Panc1 (cell line): ENCODE measurements at regions not wholly inside any gene's neighbourhood (a gene's known extent, or its start where the extent isn't known, plus 50 kb on each side); places are given as distances from the start of the nearest gene placed in this dataset.

Experiments
- ATAC-seq: fragments of 200-7000 bp; cut with Tn5 transposase; 2 replicates; pipeline ENCODE4 v1.9.1; 2020; ENCODE audit warnings: mild to moderate bottlenecking, moderate library complexity
- BruUV-seq: library from RNA; stranded (reverse); fragments of 400-500 nt; replicated peaks from 2 replicates; lab custom pipeline; 2021; lab: Mats Ljungman, UMichigan
- CTCF ChIA-PET: fragments of 300-600 bp; sonication (Branson Sonifier 250); formaldehyde crosslinking; loops from one replicate; lab custom pipeline; 2022; ENCODE audit warnings: antibody characterized with exemption; lab: Charles Lee
- POLR2A ChIA-PET: fragments of 300-600 bp; sonication (Branson Sonifier 250); formaldehyde crosslinking; loops from one replicate; lab custom pipeline; 2022; ENCODE audit warnings: antibody characterized with exemption; lab: Charles Lee
- DNase-seq: peaks from one replicate; pipeline ENCODE4 v3.0.0-alpha.2; 2010; ENCODE audit warnings: low read depth, low spot score
- H3K27ac ChIP-seq: 2 replicates; pipeline ENCODE4 v1.5.1; 2011; ENCODE audit warnings: mild to moderate bottlenecking, low read length, inconsistent platforms
- H3K27me3 ChIP-seq: fragments of 200-500 bp; sonication (Bioruptor generic); 2 replicates; pipeline ENCODE4 v1.6.0; 2014; ENCODE audit warnings: low read length, inconsistent platforms; ENCODE audit not compliant: control insufficient read depth, insufficient read depth
- H3K36me3 ChIP-seq: fragments of 200-500 bp; sonication (Bioruptor generic); 2 replicates; pipeline ENCODE4 v1.5.1; 2014; ENCODE audit warnings: inconsistent platforms, mild to moderate bottlenecking, low read length, moderate library complexity; ENCODE audit not compliant: control insufficient read depth, insufficient read depth
- H3K4me1 ChIP-seq: 2 replicates; pipeline ENCODE4 v1.5.1; 2011; ENCODE audit warnings: inconsistent platforms, mild to moderate bottlenecking, low read length, moderate library complexity; ENCODE audit not compliant: control insufficient read depth, insufficient read depth
- H3K4me3 ChIP-seq, 2 experiments: 2 replicates each; pipeline ENCODE4 v1.5.1; 2011 to 2012; ENCODE audit warnings: low read depth in 2 of 2, low read length in 2 of 2, mild to moderate bottlenecking in 2 of 2, inconsistent platforms in 1 of 2, moderate library complexity in 1 of 2
- H3K9me3 ChIP-seq: fragments of 200-500 bp; sonication (Bioruptor generic); 2 replicates; pipeline ENCODE4 v1.5.1; 2014; ENCODE audit warnings: low read depth, mild to moderate bottlenecking, inconsistent platforms, low read length, moderate library complexity; ENCODE audit not compliant: control insufficient read depth, insufficient read depth
- CTCF ChIP-seq: fragments of 450-650 bp; IDR thresholded peaks from 2 replicates; pipeline ENCODE4 v1.5.1; 2017; ENCODE audit warnings: mild to moderate bottlenecking
- POLR2AphosphoS5 ChIP-seq: IDR thresholded peaks from 2 replicates; pipeline ENCODE4 v1.6.1; 2012; ENCODE audit warnings: mild to moderate bottlenecking, low read depth, low read length, moderate library complexity
- REST ChIP-seq, 2 experiments: IDR thresholded peaks; 2 replicates each; pipeline ENCODE4 v1.6.1; 2011 to 2012; ENCODE audit warnings: low read depth in 2 of 2, control low read depth in 1 of 2, low read length in 1 of 2, mild to moderate bottlenecking in 1 of 2, moderate library complexity in 1 of 2; ENCODE audit not compliant: insufficient read depth in 1 of 2
- SIN3A ChIP-seq: IDR thresholded peaks from 2 replicates; pipeline ENCODE4 v1.6.1; 2012; ENCODE audit warnings: low read depth, mild to moderate bottlenecking, low read length, moderate library complexity, borderline replicate concordance; ENCODE audit not compliant: insufficient read depth
- TCF7L2 ChIP-seq: IDR thresholded peaks from 2 replicates; pipeline ENCODE4 v1.6.1; 2011; ENCODE audit warnings: mild to moderate bottlenecking, low read depth, low read length, inconsistent platforms
- in situ Hi-C: cut with HindIII; loops from 2 replicates; pipeline ENCODE4 v1.10.0; 2016; ENCODE audit warnings: low sequenced_read_pairs, low pct_unique_long_range_greater_than_20kb
- intact Hi-C: fragments of 100-400 bp; cut with micrococcal nuclease; formaldehyde crosslinking; loops from one replicate; pipeline ENCODE4 v1.10.0; 2022; ENCODE audit not compliant: unreplicated experiment

- peak overlapping the region; percentile 86 to 93 for H3K4me3 ChIP-seq
- no TSS peak for BruUV-seq
- in situ Hi-C loops (no loop called here), intact Hi-C loops (no loop called here)
- peaks cover 26% of the 10 kb centered on the region for H3K4me1 ChIP-seq
- H3K27ac ChIP-seq, result peak overlapping the region; percentile 97
- no peak; the same call in 1 of the 2 replicates for ATAC-seq
- ChIA-PET POLR2A (interaction anchor here (0.6 to 1.3 kb wide), 3 partner anchors 34 to 116 kb away, joined by 3 to 5 read pairs (median 4); partner anchors contain the start of gene SEC14L1), CTCF (interaction anchor here (0.6 to 1.2 kb wide), 4 partner anchors 8 to 227 kb away, joined by 3 to 7 read pairs (median 4); no protein-coding TSS in a partner anchor)
- DNase-seq, result no peak
- TF ChIP-seq POLR2AphosphoS5 (no peak), CTCF (no peak), REST (IDR thresholded peaks at IDR 0.05; ENCODE audit: insufficient read depth in 1 of 2, low read depth in 2 of 2, low read length in 1 of 2) (no peak), SIN3A (no peak), TCF7L2 (no peak)
- no peaks in the 10 kb centered on the region for H3K27me3 ChIP-seq
- no peaks in the 10 kb centered on the region for H3K9me3 ChIP-seq
- peaks cover 9% of the 10 kb centered on the region for H3K36me3 ChIP-seq
Observed at GRCh38 chr17:77087650-77088454, 52.9 kb upstream of the SEC14L1 start.

- POLR2A ChIA-PET, result interaction anchor here (0.6 to 1.3 kb wide), 3 partner anchors 33 to 116 kb away, joined by 3 to 5 read pairs (median 4); partner anchors contain the start of gene SEC14L1
- in situ Hi-C loops (no loop called here), intact Hi-C loops (no loop called here)
- Histone ChIP-seq H3K4me3 (peak overlapping the region; percentile 86 to 93), H3K27me3 (no peaks in the 10 kb centered on the region), H3K4me1 (peaks cover 32% of the 10 kb centered on the region), H3K9me3 (no peaks in the 10 kb centered on the region), H3K36me3 (peaks cover 16% of the 10 kb centered on the region), H3K27ac (peak overlapping the region; percentile 97)
- TF ChIP-seq TCF7L2 (0 out of 2 replicates have a peak, but pooled peaks have one; percentile 29), POLR2AphosphoS5 (peak; percentile 91), REST (IDR thresholded peaks at IDR 0.05; ENCODE audit: insufficient read depth in 1 of 2, low read depth in 2 of 2, low read length in 1 of 2) (peak in 1 of 2 experiments; percentile 68; a peak in 2 of 4 replicates), CTCF (peak; percentile 83), SIN3A (peak; percentile 95; the same call in 1 of the 2 replicates)
- BruUV-seq, result TSS peak; percentile 93
- peak; percentile 91 for ATAC-seq
- CTCF ChIA-PET, result interaction anchor here (0.6 to 1.2 kb wide), 4 partner anchors 9 to 227 kb away, joined by 3 to 7 read pairs (median 4); no protein-coding TSS in a partner anchor
- peak; percentile 86 for DNase-seq
Observed at GRCh38 chr17:77088455-77089123, 52.2 kb upstream of the SEC14L1 start.
